Small intestine (tissue), 7 donors: ENCODE measurements at regions not wholly inside any gene's neighbourhood (a gene's known extent, or its start where the extent isn't known, plus 50 kb on each side); places are given as distances from the start of the nearest gene placed in this dataset.
"Not testable (repeated sequence)": the region's sequence is repeated elsewhere in the genome, so short reads cannot be mapped to it uniquely, and the experiment has no call there.

Experiments
- DNase-seq, 2 donors: peaks; one replicate each; pipeline versions ENCODE4 v3.0.0 to v3.0.0-alpha.2; 2013
- FAIRE-seq: peaks from 2 replicates; lab custom pipeline; 2012; peaks lifted over from hg19 to GRCh38; lab: Jason Lieb, UNC
- H3K27ac ChIP-seq, 3 donors: one replicate each; pipeline ENCODE4 v1.5.1; 2013; ENCODE audit warnings: low read length in 2 of 3, mild to moderate bottlenecking in 2 of 3, control low read depth in 1 of 3, inconsistent platforms in 1 of 3, low read depth in 1 of 3, moderate library complexity in 1 of 3
- H3K27me3 ChIP-seq, 3 donors: one replicate each; pipeline ENCODE4 v1.6.1; 2013; ENCODE audit warnings: low read length in 3 of 3, inconsistent platforms in 1 of 3; ENCODE audit not compliant: control insufficient read depth in 3 of 3, insufficient read depth in 3 of 3
- H3K36me3 ChIP-seq, 3 donors: one replicate each; pipeline ENCODE4 v1.6.1; 2013; ENCODE audit warnings: low read length in 3 of 3, inconsistent platforms in 1 of 3, low read depth in 1 of 3, mild to moderate bottlenecking in 1 of 3, moderate library complexity in 1 of 3; ENCODE audit not compliant: control insufficient read depth in 3 of 3, insufficient read depth in 2 of 3
- H3K4me1 ChIP-seq, 3 donors: one replicate each; pipeline ENCODE4 v1.6.1; 2013; ENCODE audit warnings: low read length in 2 of 3, inconsistent platforms in 1 of 3, low read depth in 1 of 3, mild to moderate bottlenecking in 1 of 3, moderate library complexity in 1 of 3; ENCODE audit not compliant: control insufficient read depth in 3 of 3, insufficient read depth in 2 of 3
- H3K4me3 ChIP-seq, 3 donors: one replicate each; pipeline ENCODE4 v1.5.1; 2013; ENCODE audit warnings: low read length in 3 of 3, control low read depth in 1 of 3, inconsistent platforms in 1 of 3, low read depth in 1 of 3, mild to moderate bottlenecking in 1 of 3, moderate library complexity in 1 of 3
- H3K9me3 ChIP-seq, 2 donors: one replicate each; pipeline ENCODE4 v1.6.1; 2013; ENCODE audit warnings: low read depth in 1 of 2, low read length in 1 of 2; ENCODE audit not compliant: control insufficient read depth in 2 of 2, insufficient read depth in 1 of 2
- WGBS, 3 donors: extraction: QIAGEN DNeasy Blood & Tissue Kit; methylation state at CpG; one replicate each; pipeline ENCODE4 v1.1.7; 2013; 5-methylcytosine and 5-hydroxymethylcytosine counted together
- donor health status: healthy with polysubstance abuse.
- donor health status: control.
- donor health status: control.
- donor health status: Bipolar disorder and iron deficiency.
- donor health status: healthy.

DNA sequence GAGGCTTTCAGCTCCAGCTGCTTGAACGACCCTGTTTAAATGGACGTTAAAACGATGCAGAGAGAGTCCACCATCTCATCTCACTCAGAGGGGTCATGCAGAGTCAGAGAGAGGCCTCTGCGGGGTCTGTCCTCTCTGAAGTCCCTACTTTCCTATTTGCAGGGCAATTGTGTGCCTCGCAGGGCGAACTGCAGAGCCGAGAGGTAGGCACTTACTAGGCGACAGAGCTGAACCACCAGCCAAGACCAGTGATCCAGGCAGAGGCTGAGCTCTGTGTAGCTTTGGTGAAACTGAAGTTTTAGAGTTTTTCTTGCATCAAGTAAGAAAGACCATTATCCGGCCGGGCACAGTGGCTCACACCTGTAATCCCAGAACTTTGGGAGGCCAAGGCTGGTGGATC lies 64.1 kb upstream of the CUX1 start:
- DNase-seq (no peak), FAIRE-seq (no peak)
- Histone ChIP-seq H3K4me3 (no peak overlapping the region), H3K9me3 (no peaks in the 10 kb centered on the region), H3K27me3 (no peaks in the 10 kb centered on the region), H3K4me1 (no peaks in the 10 kb centered on the region), H3K27ac (no peak overlapping the region), H3K36me3 (no peaks in the 10 kb centered on the region)
- WGBS, 3 donors: 83 to 94% (median 89%) methylated on average over 10 of the region's 10 CpGs

DNA sequence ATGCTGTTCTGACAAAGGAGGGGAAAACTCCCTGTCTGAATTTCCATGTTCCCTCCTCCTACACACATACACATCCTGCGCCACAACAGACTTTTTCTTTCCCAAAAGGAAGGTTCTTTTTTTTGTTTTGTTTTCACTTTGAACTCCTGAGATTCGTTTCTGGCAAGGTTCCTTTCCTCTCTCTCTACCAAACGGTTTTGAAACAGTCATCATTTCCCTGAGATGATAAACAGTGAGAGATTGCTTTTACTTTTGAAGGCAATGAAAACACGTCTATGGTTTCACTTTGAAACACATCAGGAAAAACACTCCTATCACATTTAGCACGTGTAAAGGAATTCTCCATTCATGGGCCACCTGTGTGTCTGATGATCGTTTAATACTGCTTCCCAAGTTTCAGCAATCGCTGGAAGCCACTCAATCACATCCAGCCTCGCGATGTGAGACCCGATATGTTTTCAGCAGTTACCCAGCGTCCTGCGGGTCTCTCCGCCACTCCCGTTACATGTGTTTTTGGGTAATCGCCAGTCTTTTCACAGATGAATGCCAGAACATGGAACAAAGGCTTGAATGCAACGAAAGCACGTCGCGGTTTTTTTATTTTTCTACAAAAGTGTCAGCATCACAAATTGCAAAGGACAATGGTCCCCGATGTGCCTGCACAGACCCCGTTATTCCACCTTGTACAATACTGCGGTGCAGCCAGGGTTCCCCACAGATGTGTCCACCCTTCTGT lies 62.8 kb upstream of the CUX1 start:
- WGBS, 3 donors: 18 to 27% (median 20%) methylated on average over 22 of the region's 22 CpGs
- no peaks in the 10 kb centered on the region for H3K9me3 ChIP-seq
- no peaks in the 10 kb centered on the region for H3K36me3 ChIP-seq
- peak overlapping the region in 2 of 3 donors; percentile 25 to 40 for H3K4me3 ChIP-seq
- H3K27ac ChIP-seq: no peak overlapping the region
- no peaks in the 10 kb centered on the region for H3K27me3 ChIP-seq
- H3K4me1 ChIP-seq: no peaks in the 10 kb centered on the region
- FAIRE-seq (no peak), DNase-seq (peak; percentile 15 to 54)

DNA sequence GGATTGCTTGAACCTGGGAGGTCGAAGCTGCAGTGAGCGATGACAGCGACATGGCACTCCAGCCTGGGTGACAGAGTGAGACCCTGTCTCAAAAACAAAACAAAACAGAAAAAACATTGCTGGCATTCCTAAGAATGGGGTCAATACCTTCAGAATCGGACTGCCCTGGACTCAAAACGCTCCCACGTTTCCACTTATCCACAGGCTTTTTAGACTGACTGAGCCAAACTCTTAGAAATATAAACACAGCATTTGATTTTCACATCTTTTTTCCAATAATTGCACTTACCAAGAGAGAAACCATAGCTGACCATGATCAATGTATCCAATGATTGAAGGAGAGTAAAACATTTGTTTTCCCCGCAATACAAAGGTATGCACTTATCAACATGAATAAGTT lies 59.5 kb upstream of the CUX1 start:
- no peak for DNase-seq
- FAIRE-seq: no peak
- no peaks in the 10 kb centered on the region for H3K27me3 ChIP-seq
- no peaks in the 10 kb centered on the region for H3K9me3 ChIP-seq
- 87 to 95% (median 93%) methylated on average over 7 of the region's 7 CpGs for WGBS, 3 donors
- no peaks in the 10 kb centered on the region for H3K36me3 ChIP-seq
- no peak overlapping the region for H3K4me3 ChIP-seq
- H3K4me1 ChIP-seq: no peaks in the 10 kb centered on the region
- H3K27ac ChIP-seq: no peak overlapping the region

DNA sequence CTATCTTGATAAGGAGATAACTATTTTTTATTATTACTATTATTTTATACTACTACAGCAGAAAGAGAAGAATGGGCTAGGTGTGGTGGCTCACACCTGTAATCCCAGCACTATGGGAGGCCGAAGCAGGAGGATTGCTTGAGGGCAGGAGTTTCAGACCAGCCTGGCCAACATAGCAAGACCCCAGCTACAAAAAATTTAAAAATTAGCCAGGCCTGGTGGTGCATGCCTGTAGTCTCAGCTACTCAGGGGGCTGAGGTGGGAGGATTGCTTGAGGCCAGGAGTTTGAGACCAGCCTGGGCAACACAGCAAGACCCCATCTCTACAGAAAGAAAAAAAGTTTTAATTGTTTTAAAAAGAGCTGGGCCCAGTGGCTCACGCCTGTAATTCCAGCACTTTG lies 58.9 kb upstream of the CUX1 start:
- H3K9me3 ChIP-seq, H3K36me3 ChIP-seq, H3K27ac ChIP-seq, DNase-seq, FAIRE-seq, H3K4me3 ChIP-seq, H3K27me3 ChIP-seq, H3K4me1 ChIP-seq: not testable (repeated sequence)
- 87 to 97% (median 88%) methylated on average over 2 of the region's 2 CpGs for WGBS, 3 donors

DNA sequence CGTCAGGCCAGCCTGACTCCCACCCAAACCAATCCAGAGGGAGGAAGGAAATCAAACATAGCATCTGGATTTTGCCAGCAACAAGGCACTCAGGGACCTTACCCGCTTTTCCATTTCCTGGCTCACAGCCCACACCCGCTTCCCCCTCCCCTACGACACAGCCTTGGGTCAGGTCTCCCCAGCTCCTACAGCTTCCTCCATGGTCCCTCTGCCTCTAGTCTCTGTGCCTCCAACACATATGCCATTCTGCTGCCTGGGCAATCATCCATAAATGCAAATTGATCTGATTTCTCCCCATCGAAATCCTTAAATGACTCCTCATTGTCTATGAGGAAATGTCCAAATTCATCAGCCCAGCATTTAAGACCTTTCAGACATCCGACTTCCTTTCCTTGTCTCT lies 53.2 kb upstream of the CUX1 start:
- no peak for FAIRE-seq
- H3K36me3 ChIP-seq: no peaks in the 10 kb centered on the region
- no peak overlapping the region for H3K27ac ChIP-seq
- no peaks in the 10 kb centered on the region for H3K9me3 ChIP-seq
- H3K27me3 ChIP-seq: no peaks in the 10 kb centered on the region
- WGBS, 3 donors: 54 to 58% (median 57%) methylated on average over 6 of the region's 6 CpGs
- DNase-seq: no peak
- no peaks in the 10 kb centered on the region for H3K4me1 ChIP-seq
- no peak overlapping the region for H3K4me3 ChIP-seq

DNA sequence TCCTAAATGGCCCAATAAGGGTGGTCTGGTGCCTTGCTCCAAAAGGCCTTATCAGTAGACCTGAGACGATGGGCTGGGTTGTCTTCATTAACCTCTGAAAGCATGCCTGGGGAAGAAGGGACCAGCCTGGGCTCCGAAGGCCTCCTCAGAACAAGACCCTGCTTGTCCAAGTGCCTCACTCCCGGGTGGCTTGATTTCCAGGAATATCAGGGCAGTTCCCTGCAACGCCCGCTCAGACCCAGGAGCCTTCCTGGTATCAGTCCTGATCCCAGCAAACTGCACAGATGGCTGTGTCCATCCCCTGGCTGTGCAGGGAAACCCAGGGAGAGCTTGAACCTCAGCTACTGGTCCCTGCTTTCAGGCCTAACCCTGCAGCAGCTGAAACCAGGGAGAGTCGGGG lies 49.9 kb upstream of the CUX1 start:
- Histone ChIP-seq H3K4me1 (no peaks in the 10 kb centered on the region), H3K36me3 (no peaks in the 10 kb centered on the region), H3K4me3 (no peak overlapping the region), H3K9me3 (no peaks in the 10 kb centered on the region), H3K27me3 (no peaks in the 10 kb centered on the region), H3K27ac (no peak overlapping the region)
- DNase-seq (no peak), FAIRE-seq (no peak)
- WGBS, 3 donors: 68 to 77% (median 72%) methylated on average over 6 of the region's 6 CpGs
